ENCODE measurements at regions not wholly inside any gene's neighbourhood (a gene's known extent, or its start where the extent isn't known, plus 50 kb on each side); places are given as distances from the start of the nearest gene placed in this dataset.

DNA sequence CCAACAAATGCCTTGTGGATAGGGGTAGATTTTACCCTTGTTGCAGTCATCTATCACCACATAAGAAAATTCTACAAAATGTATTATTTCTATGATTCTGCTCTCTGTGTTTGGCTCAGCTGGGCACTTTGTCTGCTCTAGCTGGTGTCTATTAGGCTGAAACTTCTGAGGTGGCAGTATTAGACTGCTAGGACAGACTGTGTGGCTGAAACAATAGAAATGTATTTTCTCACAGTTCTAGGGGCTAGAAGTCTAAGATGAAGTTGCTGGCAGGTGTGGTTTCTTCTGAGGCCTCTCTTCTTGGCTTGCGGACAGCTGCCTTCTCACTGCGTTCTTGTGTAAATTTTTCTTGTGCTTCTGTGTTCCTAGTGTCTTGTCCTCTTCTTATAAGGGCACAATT, 1139.6 kb upstream of the LRRTM3 start:
- Histone ChIP-seq H4K20me1 (replicated peaks; ENCODE audit: insufficient read depth) (no peaks in the 10 kb centered on the region), H3K27ac (ENCODE audit: low read depth) (no peak overlapping the region), H3K27me3 (ENCODE audit: insufficient read depth) (no peaks in the 10 kb centered on the region), H3K79me2 (replicated peaks; ENCODE audit: insufficient read depth) (no peaks in the 10 kb centered on the region), H3K4me3 (no peak overlapping the region), H3K4me1 (ENCODE audit: insufficient read depth) (no peaks in the 10 kb centered on the region), H3K4me2 (no peak overlapping the region), H3K36me3 (ENCODE audit: insufficient read depth) (no peaks in the 10 kb centered on the region), H3F3A (replicated peaks; ENCODE audit: low read depth) (no peaks in the 10 kb centered on the region), H3K9me2 (ENCODE audit: insufficient read depth) (no peaks in the 10 kb centered on the region), H2AFZ (no peak overlapping the region)
- H3K36me3 Mint-ChIP-seq (ENCODE audit: low read depth), result peaks cover 2% of the 10 kb centered on the region; the same call in 1 of the 3 replicates
- TF ChIP-seq, protein P1, sequence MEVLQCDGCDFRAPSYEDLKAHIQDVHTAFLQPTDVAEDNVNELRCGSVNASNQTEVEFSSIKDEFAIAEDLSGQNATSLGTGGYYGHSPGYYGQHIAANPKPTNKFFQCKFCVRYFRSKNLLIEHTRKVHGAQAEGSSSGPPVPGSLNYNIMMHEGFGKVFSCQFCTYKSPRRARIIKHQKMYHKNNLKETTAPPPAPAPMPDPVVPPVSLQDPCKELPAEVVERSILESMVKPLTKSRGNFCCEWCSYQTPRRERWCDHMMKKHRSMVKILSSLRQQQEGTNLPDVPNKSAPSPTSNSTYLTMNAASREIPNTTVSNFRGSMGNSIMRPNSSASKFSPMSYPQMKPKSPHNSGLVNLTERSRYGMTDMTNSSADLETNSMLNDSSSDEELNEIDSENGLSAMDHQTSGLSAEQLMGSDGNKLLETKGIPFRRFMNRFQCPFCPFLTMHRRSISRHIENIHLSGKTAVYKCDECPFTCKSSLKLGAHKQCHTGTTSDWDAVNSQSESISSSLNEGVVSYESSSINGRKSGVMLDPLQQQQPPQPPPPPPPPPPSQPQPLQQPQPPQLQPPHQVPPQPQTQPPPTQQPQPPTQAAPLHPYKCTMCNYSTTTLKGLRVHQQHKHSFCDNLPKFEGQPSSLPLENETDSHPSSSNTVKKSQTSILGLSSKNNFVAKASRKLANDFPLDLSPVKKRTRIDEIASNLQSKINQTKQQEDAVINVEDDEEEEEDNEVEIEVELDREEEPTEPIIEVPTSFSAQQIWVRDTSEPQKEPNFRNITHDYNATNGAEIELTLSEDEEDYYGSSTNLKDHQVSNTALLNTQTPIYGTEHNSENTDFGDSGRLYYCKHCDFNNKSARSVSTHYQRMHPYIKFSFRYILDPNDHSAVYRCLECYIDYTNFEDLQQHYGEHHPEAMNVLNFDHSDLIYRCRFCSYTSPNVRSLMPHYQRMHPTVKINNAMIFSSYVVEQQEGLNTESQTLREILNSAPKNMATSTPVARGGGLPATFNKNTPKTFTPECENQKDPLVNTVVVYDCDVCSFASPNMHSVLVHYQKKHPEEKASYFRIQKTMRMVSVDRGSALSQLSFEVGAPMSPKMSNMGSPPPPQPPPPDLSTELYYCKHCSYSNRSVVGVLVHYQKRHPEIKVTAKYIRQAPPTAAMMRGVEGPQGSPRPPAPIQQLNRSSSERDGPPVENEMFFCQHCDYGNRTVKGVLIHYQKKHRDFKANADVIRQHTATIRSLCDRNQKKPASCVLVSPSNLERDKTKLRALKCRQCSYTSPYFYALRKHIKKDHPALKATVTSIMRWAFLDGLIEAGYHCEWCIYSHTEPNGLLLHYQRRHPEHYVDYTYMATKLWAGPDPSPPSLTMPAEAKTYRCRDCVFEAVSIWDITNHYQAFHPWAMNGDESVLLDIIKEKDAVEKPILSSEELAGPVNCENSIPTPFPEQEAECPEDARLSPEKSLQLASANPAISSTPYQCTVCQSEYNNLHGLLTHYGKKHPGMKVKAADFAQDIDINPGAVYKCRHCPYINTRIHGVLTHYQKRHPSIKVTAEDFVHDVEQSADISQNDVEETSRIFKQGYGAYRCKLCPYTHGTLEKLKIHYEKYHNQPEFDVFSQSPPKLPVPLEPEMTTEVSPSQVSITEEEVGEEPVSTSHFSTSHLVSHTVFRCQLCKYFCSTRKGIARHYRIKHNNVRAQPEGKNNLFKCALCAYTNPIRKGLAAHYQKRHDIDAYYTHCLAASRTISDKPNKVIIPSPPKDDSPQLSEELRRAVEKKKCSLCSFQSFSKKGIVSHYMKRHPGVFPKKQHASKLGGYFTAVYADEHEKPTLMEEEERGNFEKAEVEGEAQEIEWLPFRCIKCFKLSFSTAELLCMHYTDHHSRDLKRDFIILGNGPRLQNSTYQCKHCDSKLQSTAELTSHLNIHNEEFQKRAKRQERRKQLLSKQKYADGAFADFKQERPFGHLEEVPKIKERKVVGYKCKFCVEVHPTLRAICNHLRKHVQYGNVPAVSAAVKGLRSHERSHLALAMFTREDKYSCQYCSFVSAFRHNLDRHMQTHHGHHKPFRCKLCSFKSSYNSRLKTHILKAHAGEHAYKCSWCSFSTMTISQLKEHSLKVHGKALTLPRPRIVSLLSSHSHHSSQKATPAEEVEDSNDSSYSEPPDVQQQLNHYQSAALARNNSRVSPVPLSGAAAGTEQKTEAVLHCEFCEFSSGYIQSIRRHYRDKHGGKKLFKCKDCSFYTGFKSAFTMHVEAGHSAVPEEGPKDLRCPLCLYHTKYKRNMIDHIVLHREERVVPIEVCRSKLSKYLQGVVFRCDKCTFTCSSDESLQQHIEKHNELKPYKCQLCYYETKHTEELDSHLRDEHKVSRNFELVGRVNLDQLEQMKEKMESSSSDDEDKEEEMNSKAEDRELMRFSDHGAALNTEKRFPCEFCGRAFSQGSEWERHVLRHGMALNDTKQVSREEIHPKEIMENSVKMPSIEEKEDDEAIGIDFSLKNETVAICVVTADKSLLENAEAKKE (CRISPR knock-in tag; IDR thresholded peaks at IDR 0.05), result no peak
- DNase-seq (ENCODE audit: low spot score) (no peak), ATAC-seq (no peak)
- no peak overlapping the region for H3K27ac Mint-ChIP-seq
- H3K9me3 Mint-ChIP-seq, result no peaks in the 10 kb centered on the region
- no peaks in the 10 kb centered on the region for H3K4me1 Mint-ChIP-seq
- H3K4me3 Mint-ChIP-seq, result no peak overlapping the region
- H3K27me3 Mint-ChIP-seq (ENCODE audit: insufficient read depth, low read depth, poor library complexity), result no peaks in the 10 kb centered on the region

DNA sequence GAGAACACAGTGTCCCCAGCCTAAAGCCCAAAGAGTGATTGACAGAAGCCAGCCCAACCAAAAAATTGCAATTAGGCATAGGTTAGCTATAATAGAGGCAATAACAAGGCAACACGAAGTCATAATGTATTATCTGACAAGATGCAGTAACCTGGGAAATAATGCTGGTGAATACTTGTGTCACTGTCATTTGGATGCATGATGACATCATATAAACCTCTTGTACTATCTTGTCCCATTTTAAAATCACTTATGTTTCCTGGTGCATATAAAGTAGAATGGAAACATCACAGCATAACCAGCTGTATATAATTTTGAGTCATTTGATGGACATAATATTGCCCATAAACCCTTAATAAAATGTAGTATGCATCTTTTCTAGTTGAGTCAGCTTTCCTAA, 1138.3 kb upstream of the LRRTM3 start:
- Histone ChIP-seq H3F3A (replicated peaks; ENCODE audit: low read depth) (no peaks in the 10 kb centered on the region), H3K4me2 (no peak overlapping the region), H3K4me3 (no peak overlapping the region), H3K27me3 (ENCODE audit: insufficient read depth) (no peaks in the 10 kb centered on the region), H4K20me1 (replicated peaks; ENCODE audit: insufficient read depth) (no peaks in the 10 kb centered on the region), H3K79me2 (replicated peaks; ENCODE audit: insufficient read depth) (no peaks in the 10 kb centered on the region), H3K27ac (ENCODE audit: low read depth) (no peak overlapping the region), H2AFZ (no peak overlapping the region), H3K36me3 (ENCODE audit: insufficient read depth) (no peaks in the 10 kb centered on the region), H3K9me2 (ENCODE audit: insufficient read depth) (no peaks in the 10 kb centered on the region), H3K4me1 (ENCODE audit: insufficient read depth) (0 out of 2 replicates have a peak, but pooled peaks cover under 1% of the 10 kb centered on the region)
- ATAC-seq (no peak), DNase-seq (ENCODE audit: low spot score) (no peak)
- Mint-ChIP-seq H3K4me3 (no peak overlapping the region), H3K4me1 (no peaks in the 10 kb centered on the region), H3K27me3 (ENCODE audit: insufficient read depth, low read depth, poor library complexity) (no peaks in the 10 kb centered on the region), H3K9me3 (no peaks in the 10 kb centered on the region), H3K36me3 (ENCODE audit: low read depth) (peaks cover 2% of the 10 kb centered on the region; the same call in 1 of the 3 replicates), H3K27ac (no peak overlapping the region)
- TF ChIP-seq EZH2 (IDR thresholded peaks at IDR 0.05; ENCODE audit: low read depth, unreplicated experiment) (no peak), EZH2phosphoT487 (IDR thresholded peaks at IDR 0.05; ENCODE audit: unreplicated experiment) (no peak), NANOG (IDR thresholded peaks at IDR 0.05; ENCODE audit: borderline replicate concordance) (no peak), ZNF114 (CRISPR knock-in tag; IDR thresholded peaks at IDR 0.05) (no peak)
- TF ChIP-seq, protein P1 (CRISPR knock-in tag; IDR thresholded peaks at IDR 0.05), result no peak
